GM19455 (cell line): ENCODE measurements at regions not wholly inside any gene's neighbourhood (a gene's known extent, or its start where the extent isn't known, plus 50 kb on each side); places are given as distances from the start of the nearest gene placed in this dataset.
A peak's percentile ranks its signal among the peaks of the same experiment; 100 is the strongest.

Experiments used
- ATAC-seq: cut with Tn5 transposase; IDR thresholded peaks from one replicate; pipeline ENCODE4 v1.9.1; 2021; ENCODE audit not compliant: unreplicated experiment

- no peak for ATAC-seq
Measured at GRCh38 chr12:77724367-77724957, 106.2 kb upstream of the NAV3 start.

- ATAC-seq, result no peak
Measured at GRCh38 chr12:77723308-77723707, 107.4 kb upstream of the NAV3 start.

GRCh38 chr12:77722536-77722935 lies 108.2 kb upstream of the NAV3 start:
- ATAC-seq, result no peak

GRCh38 chr12:77720258-77720657 lies 110.4 kb upstream of the NAV3 start:
- ATAC-seq, result no peak

GRCh38 chr12:77710209-77710608 lies 120.5 kb upstream of the NAV3 start:
- no peak for ATAC-seq

- ATAC-seq, result no peak
Measured at GRCh38 chr12:77697126-77697525, 133.6 kb upstream of the NAV3 start.

- no peak for ATAC-seq
Measured at GRCh38 chr12:77696183-77696582, 134.5 kb upstream of the NAV3 start.

GRCh38 chr12:77689510-77690086 lies 141.1 kb upstream of the NAV3 start:
- no peak for ATAC-seq

- ATAC-seq, result no peak
Measured at GRCh38 chr12:77687321-77687720, 143.4 kb upstream of the NAV3 start.

GRCh38 chr12:77686760-77687159 lies 143.9 kb upstream of the NAV3 start:
- no peak for ATAC-seq

- ATAC-seq, result no peak
Measured at GRCh38 chr12:77685901-77686300, 144.8 kb upstream of the NAV3 start.

- ATAC-seq, result peak; percentile 50
Measured at GRCh38 chr12:77685112-77685511, 145.6 kb upstream of the NAV3 start.

- ATAC-seq, result no peak
Measured at GRCh38 chr12:77682488-77682887, 148.2 kb upstream of the NAV3 start.

- no peak for ATAC-seq
Measured at GRCh38 chr12:77681726-77682125, 149.0 kb upstream of the NAV3 start.

GRCh38 chr12:77679686-77680085 lies 151.0 kb upstream of the NAV3 start:
- ATAC-seq, result no peak

- ATAC-seq, result no peak
Measured at GRCh38 chr12:77678621-77679020, 152.1 kb upstream of the NAV3 start.

GRCh38 chr12:77667101-77667500 lies 163.6 kb upstream of the NAV3 start:
- ATAC-seq, result no peak

- no peak for ATAC-seq
Measured at GRCh38 chr12:77648716-77649115, 182.0 kb upstream of the NAV3 start.

GRCh38 chr12:77645966-77646598 lies 184.6 kb upstream of the NAV3 start:
- peak; percentile 57 for ATAC-seq

- no peak for ATAC-seq
Measured at GRCh38 chr12:77644915-77645605, 185.6 kb upstream of the NAV3 start.

GRCh38 chr12:77642246-77642645 lies 188.4 kb upstream of the NAV3 start:
- no peak for ATAC-seq

- no peak for ATAC-seq
Measured at GRCh38 chr12:77640356-77640755, 190.3 kb upstream of the NAV3 start.
